ENCODE measurements at regions not wholly inside any gene's neighbourhood (a gene's known extent, or its start where the extent isn't known, plus 50 kb on each side); places are given as distances from the start of the nearest gene placed in this dataset.
A peak's percentile ranks its signal among the peaks of the same experiment; 100 is the strongest.

- peak overlapping the region; percentile 42 for H3K4me3 ChIP-seq (ENCODE audit: low read depth, low read length)
- peak; percentile 79 for DNase-seq
- H3K9me3 ChIP-seq, result no peaks in the 10 kb centered on the region
- peaks cover 22% of the 10 kb centered on the region for H3K4me1 ChIP-seq
- no peaks in the 10 kb centered on the region for H3K27me3 ChIP-seq
- no peaks in the 10 kb centered on the region for H3K36me3 ChIP-seq
- no peak for TF ChIP-seq CTCF (IDR thresholded peaks at IDR 0.05; ENCODE audit: low read depth, low read length)
These were observed 146.4 kb upstream of the PRICKLE1 start for GRCh38 chr12:42735861-42736361.

GRCh38 chr12:42733911-42734310 lies 144.4 kb upstream of the PRICKLE1 start:
- Histone ChIP-seq H3K4me1 (peaks cover 22% of the 10 kb centered on the region), H3K36me3 (no peaks in the 10 kb centered on the region), H3K27me3 (no peaks in the 10 kb centered on the region), H3K9me3 (no peaks in the 10 kb centered on the region), H3K4me3 (ENCODE audit: low read depth, low read length) (no peak overlapping the region)
- DNase-seq, result no peak
- TF ChIP-seq CTCF (IDR thresholded peaks at IDR 0.05; ENCODE audit: low read depth, low read length), result no peak

GRCh38 chr12:42732908-42733411 lies 143.4 kb upstream of the PRICKLE1 start:
- Histone ChIP-seq H3K4me3 (ENCODE audit: low read depth, low read length) (no peak overlapping the region), H3K4me1 (peaks cover 22% of the 10 kb centered on the region), H3K36me3 (no peaks in the 10 kb centered on the region), H3K9me3 (no peaks in the 10 kb centered on the region), H3K27me3 (no peaks in the 10 kb centered on the region)
- DNase-seq, result no peak
- no peak for TF ChIP-seq CTCF (IDR thresholded peaks at IDR 0.05; ENCODE audit: low read depth, low read length)

GRCh38 chr12:42730291-42730690 lies 140.7 kb upstream of the PRICKLE1 start:
- H3K27me3 ChIP-seq, result no peaks in the 10 kb centered on the region
- H3K9me3 ChIP-seq, result peaks cover 8% of the 10 kb centered on the region
- DNase-seq, result no peak
- no peak overlapping the region for H3K4me3 ChIP-seq (ENCODE audit: low read depth, low read length)
- H3K36me3 ChIP-seq, result no peaks in the 10 kb centered on the region
- H3K4me1 ChIP-seq, result peaks cover 1% of the 10 kb centered on the region
- no peak for TF ChIP-seq CTCF (IDR thresholded peaks at IDR 0.05; ENCODE audit: low read depth, low read length)

- no peaks in the 10 kb centered on the region; the same call in 1 of the 2 replicates for H3K4me1 ChIP-seq
- H3K9me3 ChIP-seq, result peaks cover 8% of the 10 kb centered on the region
- H3K36me3 ChIP-seq, result no peaks in the 10 kb centered on the region
- H3K27me3 ChIP-seq, result no peaks in the 10 kb centered on the region
- H3K4me3 ChIP-seq (ENCODE audit: low read depth, low read length), result no peak overlapping the region
- no peak for TF ChIP-seq CTCF (IDR thresholded peaks at IDR 0.05; ENCODE audit: low read depth, low read length)
- peak; percentile 18 for DNase-seq
These were observed 140.0 kb upstream of the PRICKLE1 start for GRCh38 chr12:42729535-42729900.

GRCh38 chr12:42728770-42729534 lies 139.4 kb upstream of the PRICKLE1 start:
- DNase-seq, result no peak
- Histone ChIP-seq H3K4me3 (ENCODE audit: low read depth, low read length) (no peak overlapping the region), H3K36me3 (no peaks in the 10 kb centered on the region), H3K9me3 (peaks cover 8% of the 10 kb centered on the region), H3K4me1 (no peaks in the 10 kb centered on the region), H3K27me3 (no peaks in the 10 kb centered on the region)
- no peak for TF ChIP-seq CTCF (IDR thresholded peaks at IDR 0.05; ENCODE audit: low read depth, low read length)

All from BE2C (cell line).